Endothelial cell of umbilical vein (primary cell): ENCODE measurements at regions not wholly inside any gene's neighbourhood (a gene's known extent, or its start where the extent isn't known, plus 50 kb on each side); places are given as distances from the start of the nearest gene placed in this dataset.
"Not testable (repeated sequence)": the region's sequence is repeated elsewhere in the genome, so short reads cannot be mapped to it uniquely, and the experiment has no call there.

Experiments
- BruUV-seq: library from RNA; stranded (reverse); fragments of 400-500 nt; replicated peaks from 2 replicates; lab custom pipeline; 2021; lab: Mats Ljungman, UMichigan
- CTCF ChIA-PET: fragments of 300-600, 350-600 bp; sonication (Branson Sonifier 250); formaldehyde crosslinking; loops from one replicate; lab custom pipeline; 2021; ENCODE audit warnings: antibody characterized with exemption, inconsistent platforms; lab: Charles Lee
- POLR2A ChIA-PET: fragments of 300-600, 350-600 bp; sonication (Branson Sonifier 250); formaldehyde crosslinking; loops from one replicate; lab custom pipeline; 2021; ENCODE audit warnings: antibody characterized with exemption, inconsistent platforms; lab: Charles Lee
- DNase-seq: peaks from one replicate; pipeline ENCODE4 v3.0.0-alpha.2; 2011; ENCODE audit warnings: low read depth, low spot score
- FAIRE-seq: peaks from 2 replicates; lab custom pipeline; 2011; peaks lifted over from hg19 to GRCh38; lab: Jason Lieb, UNC
- H2AFZ ChIP-seq: 2 replicates; pipeline ENCODE4 v1.6.0; 2012; ENCODE audit warnings: low read depth, low read length, control low read depth, inconsistent platforms
- H3K27ac ChIP-seq: 2 replicates; pipeline ENCODE4 v1.5.1; 2011; ENCODE audit warnings: low read depth, mild to moderate bottlenecking, control low read depth, low read length, moderate library complexity; ENCODE audit not compliant: insufficient read depth
- H3K27me3 ChIP-seq, 2 experiments: 2 replicates each; pipeline versions ENCODE4 v1.6.0 to v1.6.1; 2011; ENCODE audit warnings: low read length in 2 of 2, mixed read lengths in 1 of 2; ENCODE audit not compliant: control insufficient read depth in 2 of 2, insufficient read depth in 2 of 2
- H3K36me3 ChIP-seq, 2 experiments: 2 replicates in 1 of 2; 3 replicates in 1 of 2; pipeline ENCODE4 v1.5.1; 2011; ENCODE audit warnings: low read length in 2 of 2, mild to moderate bottlenecking in 1 of 2, moderate library complexity in 1 of 2; ENCODE audit not compliant: control insufficient read depth in 2 of 2, insufficient read depth in 2 of 2; ENCODE audit errors: extremely low read depth in 1 of 2
- H3K4me1 ChIP-seq: 3 replicates; pipeline ENCODE4 v1.5.1; 2011; ENCODE audit warnings: mild to moderate bottlenecking, low read length; ENCODE audit not compliant: control insufficient read depth, insufficient read depth; ENCODE audit errors: extremely low read depth
- H3K4me2 ChIP-seq: 2 replicates; pipeline ENCODE4 v1.6.1; 2011; ENCODE audit warnings: low read length, control low read depth, mixed read lengths; ENCODE audit not compliant: insufficient read depth
- H3K4me3 ChIP-seq, 3 experiments: fragments of 200-600 bp in 1 of 3; sonication (generic), shearing (Covaris generic) in 1 of 3; replicated peaks in 1 of 3; 2 replicates each; pipeline ENCODE4 v1.5.1; 2011 to 2016; ENCODE audit warnings: control low read depth in 3 of 3, low read length in 3 of 3, mild to moderate bottlenecking in 2 of 3, inconsistent platforms in 1 of 3, low read depth in 1 of 3, moderate library complexity in 1 of 3; ENCODE audit not compliant: insufficient read depth in 1 of 3
- H3K79me2 ChIP-seq: 2 replicates; pipeline ENCODE4 v1.6.0; 2012; ENCODE audit warnings: low read length, inconsistent platforms; ENCODE audit not compliant: control insufficient read depth, insufficient read depth
- H3K9ac ChIP-seq: replicated peaks from 2 replicates; pipeline ENCODE3; 2011; ENCODE audit warnings: low read length, control low read depth; ENCODE audit not compliant: insufficient read depth; ENCODE audit errors: extremely low read depth
- H3K9me1 ChIP-seq: replicated peaks from 3 replicates; pipeline ENCODE4 v1.6.0; 2011; ENCODE audit warnings: mild to moderate bottlenecking, low read length; ENCODE audit not compliant: control insufficient read depth, insufficient read depth; ENCODE audit errors: extremely low read depth
- H3K9me3 ChIP-seq: replicated peaks from 2 replicates; pipeline ENCODE4 v1.5.1; 2012; ENCODE audit warnings: low read length, inconsistent platforms; ENCODE audit not compliant: control insufficient read depth, insufficient read depth
- H4K20me1 ChIP-seq: replicated peaks from 2 replicates; pipeline ENCODE3; 2011; ENCODE audit warnings: mild to moderate bottlenecking, low read length; ENCODE audit not compliant: control insufficient read depth, insufficient read depth; ENCODE audit errors: extremely low read depth
- CTCF ChIP-seq, 2 donors: IDR thresholded peaks; 1 replicate in 1 of 2; 2 replicates in 1 of 2; pipeline ENCODE4 v1.5.1; 2011; ENCODE audit warnings: low read length in 2 of 2, mild to moderate bottlenecking in 2 of 2, moderate library complexity in 2 of 2, control low read depth in 1 of 2, inconsistent platforms in 1 of 2, low read depth in 1 of 2; ENCODE audit not compliant: insufficient read depth in 1 of 2; ENCODE audit errors: extremely low read depth in 1 of 2
- EZH2 ChIP-seq: IDR thresholded peaks from 2 replicates; pipeline ENCODE4 v1.6.1; 2012; ENCODE audit warnings: borderline replicate concordance, low read depth, mild to moderate bottlenecking, moderate library complexity, low read length, inconsistent platforms; ENCODE audit not compliant: severe bottlenecking
- FOS ChIP-seq: IDR thresholded peaks from 2 replicates; pipeline ENCODE4 v1.6.1; 2011; ENCODE audit warnings: mild to moderate bottlenecking, low read length, moderate library complexity, borderline replicate concordance; ENCODE audit not compliant: insufficient read depth
- GATA2 ChIP-seq: IDR thresholded peaks from 2 replicates; pipeline ENCODE4 v1.7.0; 2011; ENCODE audit warnings: low read depth, mild to moderate bottlenecking, moderate library complexity, mixed read lengths, low read length; ENCODE audit not compliant: insufficient read length, insufficient read depth
- JUN ChIP-seq: IDR thresholded peaks from 2 replicates; pipeline ENCODE4 v1.6.1; 2011; ENCODE audit warnings: borderline replicate concordance, low read depth; ENCODE audit not compliant: insufficient read length, insufficient read depth
- MAX ChIP-seq: IDR thresholded peaks from 2 replicates; pipeline ENCODE4 v1.6.1; 2011; ENCODE audit not compliant: insufficient read depth, insufficient read length
- MYC ChIP-seq: IDR thresholded peaks from one replicate; pipeline ENCODE4 v1.6.1; 2011; ENCODE audit warnings: mild to moderate bottlenecking, low read depth, low read length
- POLR2A ChIP-seq: IDR thresholded peaks from 2 replicates; pipeline ENCODE4 v1.6.1; 2012; ENCODE audit warnings: low read depth, mild to moderate bottlenecking, control low read depth, low read length
- POLR2AphosphoS5 ChIP-seq: IDR thresholded peaks from 2 replicates; pipeline ENCODE4 v1.6.1; 2012; ENCODE audit warnings: low read depth, mild to moderate bottlenecking, control low read depth, low read length, moderate library complexity; ENCODE audit not compliant: insufficient read depth
- dilution Hi-C: fragments of 300-500 bp; cut with MboI; formaldehyde crosslinking; loops from one replicate; pipeline ENCODE4 v1.15.0; 2019; ENCODE audit warnings: low sequenced_read_pairs; ENCODE audit not compliant: extremely low pct_ligation_motif_present
- intact Hi-C: fragments of 100-400 bp; cut with micrococcal nuclease; formaldehyde crosslinking; loops from one replicate; pipeline ENCODE4 v1.10.0; 2022

- Histone ChIP-seq H3K4me2 (no peak overlapping the region), H3K4me3 (no peak overlapping the region), H3K36me3 (no peaks in the 10 kb centered on the region), H3K4me1 (no peaks in the 10 kb centered on the region), H3K9me1 (no peaks in the 10 kb centered on the region), H4K20me1 (no peaks in the 10 kb centered on the region), H3K27me3 (no peaks in the 10 kb centered on the region), H3K27ac (no peak overlapping the region), H3K79me2 (no peaks in the 10 kb centered on the region), H3K9me3 (no peaks in the 10 kb centered on the region), H2AFZ (no peak overlapping the region), H3K9ac (no peak overlapping the region)
- dilution Hi-C loops = loop anchor here (25.0 kb wide), 1 partner anchor 863 kb away; the partner anchor contains the start of genes MECR and PTPRU
- FAIRE-seq = no peak
- TF ChIP-seq MYC (no peak), MAX (no peak), CTCF (IDR thresholded peaks at IDR 0.05; ENCODE audit: extremely low read depth in 1 of 2, insufficient read depth in 1 of 2, low read depth in 1 of 2, low read length in 2 of 2) (no peak), EZH2 (no peak), FOS (no peak), POLR2A (no peak), GATA2 (no peak), JUN (no peak), POLR2AphosphoS5 (no peak)
- ChIA-PET POLR2A (no interaction called here), CTCF (no interaction called here)
- intact Hi-C loops = no loop called here
- DNase-seq = no peak
- BruUV-seq = no TSS peak
Observed at GRCh38 chr1:30099587-30100523, 623.5 kb downstream of the MATN1 start.

- H3K9ac ChIP-seq, H3K36me3 ChIP-seq, intact Hi-C loops, FAIRE-seq, H3K27ac ChIP-seq, POLR2A ChIA-PET, DNase-seq, H3K9me1 ChIP-seq, H3K79me2 ChIP-seq, H2AFZ ChIP-seq, H3K4me2 ChIP-seq, BruUV-seq, CTCF ChIA-PET, H3K4me1 ChIP-seq, H4K20me1 ChIP-seq, H3K27me3 ChIP-seq, H3K9me3 ChIP-seq, H3K4me3 ChIP-seq: not testable (repeated sequence)
- dilution Hi-C loops = loop anchor here (25.0 kb wide), 1 partner anchor 861 kb away; the partner anchor contains the start of genes MECR and PTPRU
Observed at GRCh38 chr1:30097851-30098250, 625.5 kb downstream of the MATN1 start.
